ENCODE measurements at regions not wholly inside any gene's neighbourhood (a gene's known extent, or its start where the extent isn't known, plus 50 kb on each side); places are given as distances from the start of the nearest gene placed in this dataset.

- no peak overlapping the region for H3K4me2 ChIP-seq
- no peak overlapping the region for H3K9ac ChIP-seq
- no peaks in the 10 kb centered on the region for H3K79me2 ChIP-seq (ENCODE audit: insufficient read depth, low read depth)
- H3K36me3 ChIP-seq (ENCODE audit: insufficient read depth): no peaks in the 10 kb centered on the region
- H3K4me3 ChIP-seq (IDR thresholded peaks at IDR 0.05; ENCODE audit: insufficient read depth, low read depth, low read length): no peak overlapping the region
- no peak overlapping the region for H3K27ac ChIP-seq
- no peaks in the 10 kb centered on the region for H3K27me3 ChIP-seq (ENCODE audit: insufficient read depth, low read depth)
- TF ChIP-seq CTCF (conservative IDR thresholded peaks at IDR 0.05; ENCODE audit: low read depth, low read length): no peak
- H2AFZ ChIP-seq (ENCODE audit: low read depth): no peak overlapping the region
- H3K4me1 ChIP-seq (ENCODE audit: low read depth, poor library complexity, severe bottlenecking): no peaks in the 10 kb centered on the region
- no peaks in the 10 kb centered on the region for H4K20me1 ChIP-seq (ENCODE audit: insufficient read depth)
Measured at GRCh38 chr10:35808344-35808743, 166.2 kb upstream of the FZD8 start.

DNA sequence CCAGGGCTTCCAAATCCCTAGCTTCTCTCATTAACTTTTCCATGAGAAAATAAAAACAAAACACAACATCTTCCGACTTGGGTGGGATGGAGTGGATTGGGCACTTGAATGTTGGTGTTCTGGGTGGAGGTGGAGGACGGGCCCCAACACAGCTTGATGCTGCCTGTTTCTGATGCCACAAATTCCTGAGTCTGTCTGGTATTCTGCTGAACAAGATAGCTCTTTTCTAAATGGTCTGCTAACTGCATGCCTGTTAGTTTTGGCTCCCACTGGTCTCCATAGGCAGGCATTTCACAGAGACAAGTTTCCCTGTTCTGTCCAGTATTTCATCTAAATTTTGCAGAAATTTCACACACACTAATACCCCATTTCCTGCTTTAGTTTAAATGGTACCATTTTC lies 160.9 kb upstream of the FZD8 start:
- Histone ChIP-seq H3K27ac (no peak overlapping the region), H3K4me1 (ENCODE audit: low read depth, poor library complexity, severe bottlenecking) (no peaks in the 10 kb centered on the region), H3K4me2 (no peak overlapping the region), H4K20me1 (ENCODE audit: insufficient read depth) (no peaks in the 10 kb centered on the region), H3K4me3 (IDR thresholded peaks at IDR 0.05; ENCODE audit: insufficient read depth, low read depth, low read length) (no peak overlapping the region), H3K79me2 (ENCODE audit: insufficient read depth, low read depth) (no peaks in the 10 kb centered on the region), H3K36me3 (ENCODE audit: insufficient read depth) (no peaks in the 10 kb centered on the region), H3K27me3 (ENCODE audit: insufficient read depth, low read depth) (no peaks in the 10 kb centered on the region), H3K9ac (no peak overlapping the region), H2AFZ (ENCODE audit: low read depth) (no peak overlapping the region)
- TF ChIP-seq CTCF (conservative IDR thresholded peaks at IDR 0.05; ENCODE audit: low read depth, low read length): no peak

GRCh38 chr10:35797187-35797586 lies 155.1 kb upstream of the FZD8 start:
- no peak overlapping the region for H2AFZ ChIP-seq (ENCODE audit: low read depth)

GRCh38 chr10:35795131-35795824 lies 153.2 kb upstream of the FZD8 start:
- no peaks in the 10 kb centered on the region for H3K79me2 ChIP-seq (ENCODE audit: insufficient read depth, low read depth)
- H3K4me1 ChIP-seq (ENCODE audit: low read depth, poor library complexity, severe bottlenecking): no peaks in the 10 kb centered on the region
- no peaks in the 10 kb centered on the region for H3K27me3 ChIP-seq (ENCODE audit: insufficient read depth, low read depth)
- H3K27ac ChIP-seq: no peak overlapping the region
- H3K4me2 ChIP-seq: no peak overlapping the region
- no peak for TF ChIP-seq CTCF (conservative IDR thresholded peaks at IDR 0.05; ENCODE audit: low read depth, low read length)
- H2AFZ ChIP-seq (ENCODE audit: low read depth): no peak overlapping the region
- no peak overlapping the region for H3K9ac ChIP-seq
- H4K20me1 ChIP-seq (ENCODE audit: insufficient read depth): no peaks in the 10 kb centered on the region
- no peaks in the 10 kb centered on the region for H3K36me3 ChIP-seq (ENCODE audit: insufficient read depth)
- no peak overlapping the region for H3K4me3 ChIP-seq (IDR thresholded peaks at IDR 0.05; ENCODE audit: insufficient read depth, low read depth, low read length)

More at GRCh38 chr10:35797187-35797586, 155.1 kb upstream of the FZD8 start:
- Histone ChIP-seq H3K27ac (no peak overlapping the region), H3K36me3 (ENCODE audit: insufficient read depth) (no peaks in the 10 kb centered on the region), H3K4me1 (ENCODE audit: low read depth, poor library complexity, severe bottlenecking) (no peaks in the 10 kb centered on the region), H3K4me3 (IDR thresholded peaks at IDR 0.05; ENCODE audit: insufficient read depth, low read depth, low read length) (no peak overlapping the region), H4K20me1 (ENCODE audit: insufficient read depth) (no peaks in the 10 kb centered on the region), H3K27me3 (ENCODE audit: insufficient read depth, low read depth) (no peaks in the 10 kb centered on the region), H3K79me2 (ENCODE audit: insufficient read depth, low read depth) (no peaks in the 10 kb centered on the region), H3K4me2 (no peak overlapping the region), H3K9ac (no peak overlapping the region)
- no peak for TF ChIP-seq CTCF (conservative IDR thresholded peaks at IDR 0.05; ENCODE audit: low read depth, low read length)

Measured in KMS-11 (cell line).